ENCODE measurements at regions not wholly inside any gene's neighbourhood (a gene's known extent, or its start where the extent isn't known, plus 50 kb on each side); places are given as distances from the start of the nearest gene placed in this dataset.

- Histone ChIP-seq H3K27ac (replicated peaks) (no peak overlapping the region), H3K4me3 (replicated peaks; ENCODE audit: insufficient read depth, low read length) (no peak overlapping the region), H3K27me3 (ENCODE audit: insufficient read depth, poor library complexity, severe bottlenecking) (no peaks in the 10 kb centered on the region)
- TF ChIP-seq POLR2AphosphoS5 (IDR thresholded peaks at IDR 0.05; ENCODE audit: low read depth) (no peak), SPI1 (IDR thresholded peaks at IDR 0.05; ENCODE audit: borderline replicate concordance, low read depth) (no peak), GABPA (IDR thresholded peaks at IDR 0.05; ENCODE audit: low read depth) (no peak)
- TF ChIP-seq, protein P1, sequence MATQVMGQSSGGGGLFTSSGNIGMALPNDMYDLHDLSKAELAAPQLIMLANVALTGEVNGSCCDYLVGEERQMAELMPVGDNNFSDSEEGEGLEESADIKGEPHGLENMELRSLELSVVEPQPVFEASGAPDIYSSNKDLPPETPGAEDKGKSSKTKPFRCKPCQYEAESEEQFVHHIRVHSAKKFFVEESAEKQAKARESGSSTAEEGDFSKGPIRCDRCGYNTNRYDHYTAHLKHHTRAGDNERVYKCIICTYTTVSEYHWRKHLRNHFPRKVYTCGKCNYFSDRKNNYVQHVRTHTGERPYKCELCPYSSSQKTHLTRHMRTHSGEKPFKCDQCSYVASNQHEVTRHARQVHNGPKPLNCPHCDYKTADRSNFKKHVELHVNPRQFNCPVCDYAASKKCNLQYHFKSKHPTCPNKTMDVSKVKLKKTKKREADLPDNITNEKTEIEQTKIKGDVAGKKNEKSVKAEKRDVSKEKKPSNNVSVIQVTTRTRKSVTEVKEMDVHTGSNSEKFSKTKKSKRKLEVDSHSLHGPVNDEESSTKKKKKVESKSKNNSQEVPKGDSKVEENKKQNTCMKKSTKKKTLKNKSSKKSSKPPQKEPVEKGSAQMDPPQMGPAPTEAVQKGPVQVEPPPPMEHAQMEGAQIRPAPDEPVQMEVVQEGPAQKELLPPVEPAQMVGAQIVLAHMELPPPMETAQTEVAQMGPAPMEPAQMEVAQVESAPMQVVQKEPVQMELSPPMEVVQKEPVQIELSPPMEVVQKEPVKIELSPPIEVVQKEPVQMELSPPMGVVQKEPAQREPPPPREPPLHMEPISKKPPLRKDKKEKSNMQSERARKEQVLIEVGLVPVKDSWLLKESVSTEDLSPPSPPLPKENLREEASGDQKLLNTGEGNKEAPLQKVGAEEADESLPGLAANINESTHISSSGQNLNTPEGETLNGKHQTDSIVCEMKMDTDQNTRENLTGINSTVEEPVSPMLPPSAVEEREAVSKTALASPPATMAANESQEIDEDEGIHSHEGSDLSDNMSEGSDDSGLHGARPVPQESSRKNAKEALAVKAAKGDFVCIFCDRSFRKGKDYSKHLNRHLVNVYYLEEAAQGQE (IDR thresholded peaks at IDR 0.05; ENCODE audit: insufficient replicate concordance, low read depth) = no peak
- TF ChIP-seq, protein P2, sequence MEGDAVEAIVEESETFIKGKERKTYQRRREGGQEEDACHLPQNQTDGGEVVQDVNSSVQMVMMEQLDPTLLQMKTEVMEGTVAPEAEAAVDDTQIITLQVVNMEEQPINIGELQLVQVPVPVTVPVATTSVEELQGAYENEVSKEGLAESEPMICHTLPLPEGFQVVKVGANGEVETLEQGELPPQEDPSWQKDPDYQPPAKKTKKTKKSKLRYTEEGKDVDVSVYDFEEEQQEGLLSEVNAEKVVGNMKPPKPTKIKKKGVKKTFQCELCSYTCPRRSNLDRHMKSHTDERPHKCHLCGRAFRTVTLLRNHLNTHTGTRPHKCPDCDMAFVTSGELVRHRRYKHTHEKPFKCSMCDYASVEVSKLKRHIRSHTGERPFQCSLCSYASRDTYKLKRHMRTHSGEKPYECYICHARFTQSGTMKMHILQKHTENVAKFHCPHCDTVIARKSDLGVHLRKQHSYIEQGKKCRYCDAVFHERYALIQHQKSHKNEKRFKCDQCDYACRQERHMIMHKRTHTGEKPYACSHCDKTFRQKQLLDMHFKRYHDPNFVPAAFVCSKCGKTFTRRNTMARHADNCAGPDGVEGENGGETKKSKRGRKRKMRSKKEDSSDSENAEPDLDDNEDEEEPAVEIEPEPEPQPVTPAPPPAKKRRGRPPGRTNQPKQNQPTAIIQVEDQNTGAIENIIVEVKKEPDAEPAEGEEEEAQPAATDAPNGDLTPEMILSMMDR (IDR thresholded peaks at IDR 0.05; ENCODE audit: insufficient read depth, low read length) = no peak
- DNase-seq (ENCODE audit: low read depth in 1 of 2, low spot score in 1 of 2) = no peak
Measured at GRCh38 chr2:200211643-200212042, 94.8 kb upstream of the SPATS2L start.

- DNase-seq (ENCODE audit: low read depth in 1 of 2, low spot score in 1 of 2) = no peak
- Histone ChIP-seq H3K27ac (replicated peaks) (no peak overlapping the region), H3K27me3 (ENCODE audit: insufficient read depth, poor library complexity, severe bottlenecking) (no peaks in the 10 kb centered on the region), H3K4me3 (replicated peaks; ENCODE audit: insufficient read depth, low read length) (no peak overlapping the region)
- TF ChIP-seq GABPA (IDR thresholded peaks at IDR 0.05; ENCODE audit: low read depth) (no peak), SPI1 (IDR thresholded peaks at IDR 0.05; ENCODE audit: borderline replicate concordance, low read depth) (no peak), POLR2AphosphoS5 (IDR thresholded peaks at IDR 0.05; ENCODE audit: low read depth) (no peak)
- TF ChIP-seq, protein P1 (IDR thresholded peaks at IDR 0.05; ENCODE audit: insufficient replicate concordance, low read depth) = no peak
- TF ChIP-seq, protein P2 (IDR thresholded peaks at IDR 0.05; ENCODE audit: insufficient read depth, low read length) = no peak
Measured at GRCh38 chr2:200212862-200213425, 93.5 kb upstream of the SPATS2L start.

DNA sequence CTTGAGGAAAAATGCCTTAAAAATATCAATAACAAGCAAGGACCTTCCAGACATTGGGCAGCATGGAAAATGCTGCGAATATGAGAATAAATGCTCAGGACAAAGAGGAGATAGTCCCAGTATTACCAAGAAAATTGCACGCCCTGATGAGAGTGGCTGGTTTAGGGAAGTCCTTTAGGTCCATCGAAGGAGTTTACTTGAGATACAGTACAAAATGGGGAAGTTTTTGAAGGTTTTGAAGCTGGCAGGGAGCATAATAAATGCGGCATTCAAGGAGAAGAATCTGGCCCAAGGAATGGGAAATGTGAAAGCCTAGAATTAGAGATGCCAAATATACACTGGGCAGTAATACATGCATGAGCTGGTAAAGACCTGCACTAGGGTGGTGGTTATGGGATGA is 90.2 kb upstream of the SPATS2L start:
- Histone ChIP-seq H3K27me3 (ENCODE audit: insufficient read depth, poor library complexity, severe bottlenecking) (no peaks in the 10 kb centered on the region), H3K27ac (replicated peaks) (no peak overlapping the region), H3K4me3 (replicated peaks; ENCODE audit: insufficient read depth, low read length) (no peak overlapping the region)
- no peak for DNase-seq (ENCODE audit: low read depth in 1 of 2, low spot score in 1 of 2)
- TF ChIP-seq, protein P1 (IDR thresholded peaks at IDR 0.05; ENCODE audit: insufficient replicate concordance, low read depth) = no peak
- no peak for TF ChIP-seq GABPA (IDR thresholded peaks at IDR 0.05; ENCODE audit: low read depth)
- peak; percentile 70 for TF ChIP-seq SPI1 (IDR thresholded peaks at IDR 0.05; ENCODE audit: borderline replicate concordance, low read depth)

Measured in HL-60 (cell line).